H9 (cell line): ENCODE measurements at regions not wholly inside any gene's neighbourhood (a gene's known extent, or its start where the extent isn't known, plus 50 kb on each side); places are given as distances from the start of the nearest gene placed in this dataset.

ENCODE experiments used
- DNase-seq: peaks from one replicate; pipeline ENCODE4 v3.0.0-alpha.2; 2017
- H2AFZ ChIP-seq: one replicate; pipeline ENCODE4 v1.6.1; 2013; ENCODE audit warnings: mild to moderate bottlenecking, low read length, control low read depth, moderate library complexity
- H2AK5ac ChIP-seq: 2 replicates; pipeline ENCODE4 v1.6.1; 2013; ENCODE audit warnings: low read length, control low read depth, mixed read lengths; ENCODE audit not compliant: insufficient read length
- H2BK120ac ChIP-seq: one replicate; pipeline ENCODE4 v1.6.1; 2013; ENCODE audit warnings: low read depth, mild to moderate bottlenecking, low read length, control low read depth, inconsistent platforms; ENCODE audit not compliant: poor library complexity, severe bottlenecking
- H2BK12ac ChIP-seq: 2 replicates; pipeline ENCODE4 v1.6.1; 2013; ENCODE audit warnings: low read length, control low read depth, mixed read lengths, low read depth; ENCODE audit not compliant: insufficient read length
- H2BK15ac ChIP-seq: 2 replicates; pipeline ENCODE4 v1.6.1; 2013; ENCODE audit warnings: low read depth, low read length, control low read depth
- H2BK20ac ChIP-seq: one replicate; pipeline ENCODE4 v1.6.1; 2013; ENCODE audit warnings: low read depth, mild to moderate bottlenecking, low read length, control low read depth, inconsistent platforms; ENCODE audit not compliant: poor library complexity, severe bottlenecking
- H2BK5ac ChIP-seq: 2 replicates; pipeline ENCODE4 v1.6.1; 2013; ENCODE audit warnings: low read length, control low read depth, mixed read lengths; ENCODE audit not compliant: insufficient read length
- H3K14ac ChIP-seq: 2 replicates; pipeline ENCODE4 v1.6.1; 2013; ENCODE audit warnings: low read length, control low read depth; ENCODE audit not compliant: insufficient read depth
- H3K18ac ChIP-seq: 2 replicates; pipeline ENCODE4 v1.6.1; 2013; ENCODE audit warnings: low read depth, mild to moderate bottlenecking, mixed read lengths, low read length, control low read depth; ENCODE audit not compliant: insufficient read length
- H3K23ac ChIP-seq: 2 replicates; pipeline ENCODE4 v1.6.1; 2013; ENCODE audit warnings: low read length, control low read depth, mixed read lengths, low read depth; ENCODE audit not compliant: insufficient read length
- H3K23me2 ChIP-seq: 2 replicates; pipeline ENCODE4 v1.6.1; 2013; ENCODE audit warnings: low read depth, mild to moderate bottlenecking, mixed read lengths, low read length, control low read depth; ENCODE audit not compliant: insufficient read length, poor library complexity, severe bottlenecking
- H3K27ac ChIP-seq: 2 replicates; pipeline ENCODE4 v1.5.1; 2013; ENCODE audit warnings: low read length, control low read depth, mixed read lengths, low read depth; ENCODE audit not compliant: insufficient read length
- H3K27me3 ChIP-seq: 2 replicates; pipeline ENCODE4 v1.6.1; 2013; ENCODE audit warnings: low read length, control low read depth, inconsistent platforms; ENCODE audit not compliant: insufficient read depth
- H3K4ac ChIP-seq: 2 replicates; pipeline ENCODE4 v1.6.1; 2013; ENCODE audit warnings: low read depth, mild to moderate bottlenecking, control low read depth, inconsistent platforms, low read length, moderate library complexity
- H3K4me1 ChIP-seq: 2 replicates; pipeline ENCODE4 v1.6.1; 2013; ENCODE audit warnings: low read length, control low read depth, inconsistent platforms; ENCODE audit not compliant: insufficient read depth
- H3K4me2 ChIP-seq: 2 replicates; pipeline ENCODE4 v1.6.1; 2013; ENCODE audit warnings: low read length, control low read depth, mixed read lengths; ENCODE audit not compliant: insufficient read length, insufficient read depth
- H3K56ac ChIP-seq: 2 replicates; pipeline ENCODE4 v1.6.1; 2013; ENCODE audit warnings: low read depth, mild to moderate bottlenecking, mixed read lengths, low read length, control low read depth; ENCODE audit not compliant: insufficient read length
- H3K79me1 ChIP-seq: 2 replicates; pipeline ENCODE4 v1.6.1; 2013; ENCODE audit warnings: low read depth, mild to moderate bottlenecking, moderate library complexity, low read length, control low read depth, inconsistent platforms; ENCODE audit not compliant: insufficient read depth, poor library complexity, severe bottlenecking
- H3K79me2 ChIP-seq: 2 replicates; pipeline ENCODE4 v1.6.1; 2013; ENCODE audit warnings: low read length, control low read depth, inconsistent platforms; ENCODE audit not compliant: insufficient read depth
- H3K9ac ChIP-seq: 2 replicates; pipeline ENCODE4 v1.6.1; 2013; ENCODE audit warnings: low read length, control low read depth, mixed read lengths; ENCODE audit not compliant: insufficient read length; ENCODE audit errors: extremely low read depth
- H3K9me3 ChIP-seq: one replicate; pipeline ENCODE4 v1.6.1; 2013; ENCODE audit warnings: low read depth, low read length, inconsistent platforms; ENCODE audit not compliant: control insufficient read depth
- H3T11ph ChIP-seq: one replicate; pipeline ENCODE4 v1.6.1; 2013; ENCODE audit warnings: mild to moderate bottlenecking, low read length, control low read depth, inconsistent platforms
- H4K20me1 ChIP-seq: one replicate; pipeline ENCODE4 v1.6.1; 2013; ENCODE audit not compliant: control insufficient read depth, insufficient read length, insufficient read depth
- H4K5ac ChIP-seq: 2 replicates; pipeline ENCODE4 v1.6.1; 2013; ENCODE audit warnings: low read depth, mild to moderate bottlenecking, mixed read lengths, low read length, control low read depth; ENCODE audit not compliant: insufficient read length
- H4K8ac ChIP-seq: replicated peaks from 2 replicates; pipeline ENCODE4 v1.6.1; 2013; ENCODE audit warnings: low read length, control low read depth, mixed read lengths, low read depth; ENCODE audit not compliant: insufficient read length
- H4K91ac ChIP-seq: 2 replicates; pipeline ENCODE4 v1.6.1; 2013; ENCODE audit warnings: low read depth, mild to moderate bottlenecking, moderate library complexity, mixed read lengths, low read length, control low read depth; ENCODE audit not compliant: insufficient read length
- H3K27ac Mint-ChIP-seq, 3 experiments: 2 replicates in 2 of 3; 3 replicates in 1 of 3; pipeline ENCODE4 v1.8.0; 2020 to 2021; ENCODE audit warnings: mixed read lengths in 3 of 3, mild to moderate bottlenecking in 1 of 3, moderate library complexity in 1 of 3
- H3K27me3 Mint-ChIP-seq: 2 replicates; pipeline ENCODE4 v1.8.0; 2021; ENCODE audit warnings: low read depth, mild to moderate bottlenecking, moderate library complexity, mixed read lengths
- H3K36me3 Mint-ChIP-seq, 3 experiments: 2 replicates in 2 of 3; 3 replicates in 1 of 3; pipeline ENCODE4 v1.8.0; 2020 to 2021; ENCODE audit warnings: low read depth in 3 of 3, mixed read lengths in 3 of 3; ENCODE audit not compliant: insufficient read depth in 1 of 3
- H3K4me1 Mint-ChIP-seq, 2 experiments: 2 replicates each; pipeline ENCODE4 v1.8.0; 2020; ENCODE audit warnings: mixed read lengths in 2 of 2
- H3K4me3 Mint-ChIP-seq, 2 experiments: 2 replicates in 1 of 2; 3 replicates in 1 of 2; pipeline ENCODE4 v1.8.0; 2020 to 2021; ENCODE audit warnings: mild to moderate bottlenecking in 2 of 2, mixed read lengths in 2 of 2, moderate library complexity in 1 of 2
- H3K9me3 Mint-ChIP-seq, 2 experiments: 2 replicates in 1 of 2; 3 replicates in 1 of 2; pipeline ENCODE4 v1.8.0; 2020; ENCODE audit warnings: mild to moderate bottlenecking in 2 of 2, mixed read lengths in 2 of 2, moderate library complexity in 1 of 2
- CTCF ChIP-seq: fragments of 200-600 bp; sonication (generic); conservative IDR thresholded peaks from 3 replicates; pipeline ENCODE4 v1.8.0; 2021; ENCODE audit warnings: antibody characterized with exemption, mild to moderate bottlenecking
- WGBS: extraction: QIAGEN DNeasy Blood & Tissue Kit; methylation state at CpG from one replicate; pipeline ENCODE4 v1.1.7; 2013; ENCODE audit warnings: missing lambda C conversion rate, low lambda C conversion rate, mixed read lengths; ENCODE audit not compliant: insufficient read length; ENCODE audit errors: extremely low coverage; 5-methylcytosine and 5-hydroxymethylcytosine counted together

GRCh38 chr13:111876506-111876905 lies 190.4 kb upstream of the SOX1 start:
- H3K9me3 Mint-ChIP-seq: 0 out of 5 replicates have a peak, but pooled peaks cover 0 to 3% of the 10 kb centered on the region in 2 experiments
- Histone ChIP-seq H2BK12ac (no peak overlapping the region), H3K79me2 (no peaks in the 10 kb centered on the region), H3T11ph (no peak overlapping the region), H4K20me1 (no peaks in the 10 kb centered on the region), H3K23me2 (no peaks in the 10 kb centered on the region), H3K4me2 (no peak overlapping the region), H3K27me3 (no peaks in the 10 kb centered on the region; the same call in 1 of the 2 replicates), H3K23ac (no peak overlapping the region), H3K79me1 (no peaks in the 10 kb centered on the region), H3K4ac (no peak overlapping the region), H2AK5ac (no peak overlapping the region), H2BK15ac (no peak overlapping the region), H3K4me1 (no peaks in the 10 kb centered on the region), H3K14ac (no peak overlapping the region), H4K91ac (no peak overlapping the region), H4K5ac (no peak overlapping the region), H3K56ac (no peak overlapping the region), H4K8ac (no peak overlapping the region), H2BK5ac (no peak overlapping the region), H3K18ac (no peak overlapping the region), H3K9ac (no peak overlapping the region), H2AFZ (no peak overlapping the region), H3K9me3 (no peaks in the 10 kb centered on the region), H2BK120ac (no peak overlapping the region), H2BK20ac (no peak overlapping the region), H3K27ac (no peak overlapping the region)
- peaks cover 27% of the 10 kb centered on the region for H3K27me3 Mint-ChIP-seq
- H3K4me3 Mint-ChIP-seq: no peak overlapping the region
- no peaks in the 10 kb centered on the region for H3K36me3 Mint-ChIP-seq
- no CpG with 5 or more reads among the region's 4 CpGs for WGBS
- peaks cover 7% of the 10 kb centered on the region in 2 experiments for H3K4me1 Mint-ChIP-seq
- no peak overlapping the region for H3K27ac Mint-ChIP-seq
- TF ChIP-seq CTCF: no peak
- no peak for DNase-seq
